ENCODE measurements at regions not wholly inside any gene's neighbourhood (a gene's known extent, or its start where the extent isn't known, plus 50 kb on each side); places are given as distances from the start of the nearest gene placed in this dataset.

DNA sequence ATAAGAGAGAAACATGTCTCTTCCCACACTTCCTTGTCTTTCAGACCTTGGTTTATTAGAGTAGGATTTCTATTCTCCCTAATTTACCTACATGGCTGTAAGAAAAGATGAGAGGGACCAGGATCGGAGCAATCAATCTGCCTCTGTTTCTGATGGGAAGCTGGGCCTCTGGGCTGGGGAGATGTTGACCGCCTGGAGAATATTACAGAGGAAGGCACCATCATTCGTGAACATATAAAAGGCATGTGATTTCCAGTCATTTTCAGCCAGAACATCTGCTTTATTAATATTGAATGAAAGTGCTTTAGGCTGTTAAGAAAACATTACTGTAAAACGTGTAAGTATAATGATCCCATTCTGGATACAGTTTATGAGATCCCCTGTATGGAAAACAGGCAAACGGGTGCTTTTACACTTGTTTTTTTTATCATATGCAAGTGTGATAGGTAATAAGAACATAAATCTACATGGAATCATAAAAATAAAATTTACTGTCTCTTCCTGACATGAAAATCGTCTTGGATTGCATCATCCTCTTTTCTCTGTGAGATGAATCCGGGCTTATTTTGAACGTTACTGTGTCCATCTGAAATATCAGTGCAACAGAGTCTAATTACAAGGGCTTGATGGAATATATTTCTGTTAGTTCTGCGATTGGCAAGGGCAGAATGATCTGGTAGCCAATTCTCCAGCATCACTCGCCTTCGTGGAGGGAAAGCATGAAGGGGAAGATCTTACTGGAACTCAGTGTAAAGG is 94.5 kb upstream of the BAIAP2L1 start:
- TF ChIP-seq, protein P1, sequence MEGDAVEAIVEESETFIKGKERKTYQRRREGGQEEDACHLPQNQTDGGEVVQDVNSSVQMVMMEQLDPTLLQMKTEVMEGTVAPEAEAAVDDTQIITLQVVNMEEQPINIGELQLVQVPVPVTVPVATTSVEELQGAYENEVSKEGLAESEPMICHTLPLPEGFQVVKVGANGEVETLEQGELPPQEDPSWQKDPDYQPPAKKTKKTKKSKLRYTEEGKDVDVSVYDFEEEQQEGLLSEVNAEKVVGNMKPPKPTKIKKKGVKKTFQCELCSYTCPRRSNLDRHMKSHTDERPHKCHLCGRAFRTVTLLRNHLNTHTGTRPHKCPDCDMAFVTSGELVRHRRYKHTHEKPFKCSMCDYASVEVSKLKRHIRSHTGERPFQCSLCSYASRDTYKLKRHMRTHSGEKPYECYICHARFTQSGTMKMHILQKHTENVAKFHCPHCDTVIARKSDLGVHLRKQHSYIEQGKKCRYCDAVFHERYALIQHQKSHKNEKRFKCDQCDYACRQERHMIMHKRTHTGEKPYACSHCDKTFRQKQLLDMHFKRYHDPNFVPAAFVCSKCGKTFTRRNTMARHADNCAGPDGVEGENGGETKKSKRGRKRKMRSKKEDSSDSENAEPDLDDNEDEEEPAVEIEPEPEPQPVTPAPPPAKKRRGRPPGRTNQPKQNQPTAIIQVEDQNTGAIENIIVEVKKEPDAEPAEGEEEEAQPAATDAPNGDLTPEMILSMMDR (IDR thresholded peaks at IDR 0.05): no peak
- TF ChIP-seq POLR2A (IDR thresholded peaks at IDR 0.05) (no peak), POLR2AphosphoS5 (IDR thresholded peaks at IDR 0.05) (no peak)

Measured in stomach (tissue), 4 donors.